Upper lobe of left lung (tissue), 4 donors: ENCODE measurements at regions not wholly inside any gene's neighbourhood (a gene's known extent, or its start where the extent isn't known, plus 50 kb on each side); places are given as distances from the start of the nearest gene placed in this dataset.

Experiments used
- POLR2A ChIP-seq, 4 donors: fragments of 450-650 bp; IDR thresholded peaks; one replicate each; pipeline ENCODE4 v1.5.1; 2016 to 2017; ENCODE audit warnings: antibody characterized with exemption in 4 of 4, mild to moderate bottlenecking in 2 of 4
- POLR2AphosphoS5 ChIP-seq, 2 donors: sonication (generic); formaldehyde crosslinking; IDR thresholded peaks; one replicate each; pipeline ENCODE4 v1.5.1; 2017; ENCODE audit warnings: antibody characterized with exemption in 2 of 2
- TF ChIP-seq, protein P1 (sequence below), 6 experiments: fragments of 450-650 bp in 4 of 6; fragments of 200-600 bp in 2 of 6; sonication (generic) in 2 of 6; IDR thresholded peaks; one replicate each; pipeline ENCODE4 v1.5.1; 2016 to 2019; ENCODE audit warnings: antibody characterized with exemption in 6 of 6

GRCh38 chr1:4108331-4108730, 208.3 kb upstream of the C1orf174 start:
- TF ChIP-seq POLR2A (IDR thresholded peaks at IDR 0.05) (no peak), POLR2AphosphoS5 (IDR thresholded peaks at IDR 0.05) (no peak)
- TF ChIP-seq, protein P1, sequence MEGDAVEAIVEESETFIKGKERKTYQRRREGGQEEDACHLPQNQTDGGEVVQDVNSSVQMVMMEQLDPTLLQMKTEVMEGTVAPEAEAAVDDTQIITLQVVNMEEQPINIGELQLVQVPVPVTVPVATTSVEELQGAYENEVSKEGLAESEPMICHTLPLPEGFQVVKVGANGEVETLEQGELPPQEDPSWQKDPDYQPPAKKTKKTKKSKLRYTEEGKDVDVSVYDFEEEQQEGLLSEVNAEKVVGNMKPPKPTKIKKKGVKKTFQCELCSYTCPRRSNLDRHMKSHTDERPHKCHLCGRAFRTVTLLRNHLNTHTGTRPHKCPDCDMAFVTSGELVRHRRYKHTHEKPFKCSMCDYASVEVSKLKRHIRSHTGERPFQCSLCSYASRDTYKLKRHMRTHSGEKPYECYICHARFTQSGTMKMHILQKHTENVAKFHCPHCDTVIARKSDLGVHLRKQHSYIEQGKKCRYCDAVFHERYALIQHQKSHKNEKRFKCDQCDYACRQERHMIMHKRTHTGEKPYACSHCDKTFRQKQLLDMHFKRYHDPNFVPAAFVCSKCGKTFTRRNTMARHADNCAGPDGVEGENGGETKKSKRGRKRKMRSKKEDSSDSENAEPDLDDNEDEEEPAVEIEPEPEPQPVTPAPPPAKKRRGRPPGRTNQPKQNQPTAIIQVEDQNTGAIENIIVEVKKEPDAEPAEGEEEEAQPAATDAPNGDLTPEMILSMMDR (IDR thresholded peaks at IDR 0.05): no peak
